Neural progenitor cell (in vitro differentiated cells): ENCODE measurements at regions not wholly inside any gene's neighbourhood (a gene's known extent, or its start where the extent isn't known, plus 50 kb on each side); places are given as distances from the start of the nearest gene placed in this dataset.

Source experiments
- EZH2 ChIP-seq: fragments of 200-600 bp; sonication (generic); IDR thresholded peaks from 2 replicates; pipeline ENCODE4 v1.6.1; 2017; ENCODE audit warnings: antibody characterized with exemption, mild to moderate bottlenecking, moderate library complexity
- TF ChIP-seq, protein P1 (sequence below): fragments of 200-600 bp; sonication (generic); IDR thresholded peaks from 2 replicates; pipeline ENCODE4 v1.5.1; 2017; ENCODE audit warnings: antibody characterized with exemption, mild to moderate bottlenecking

- TF ChIP-seq, protein P1, sequence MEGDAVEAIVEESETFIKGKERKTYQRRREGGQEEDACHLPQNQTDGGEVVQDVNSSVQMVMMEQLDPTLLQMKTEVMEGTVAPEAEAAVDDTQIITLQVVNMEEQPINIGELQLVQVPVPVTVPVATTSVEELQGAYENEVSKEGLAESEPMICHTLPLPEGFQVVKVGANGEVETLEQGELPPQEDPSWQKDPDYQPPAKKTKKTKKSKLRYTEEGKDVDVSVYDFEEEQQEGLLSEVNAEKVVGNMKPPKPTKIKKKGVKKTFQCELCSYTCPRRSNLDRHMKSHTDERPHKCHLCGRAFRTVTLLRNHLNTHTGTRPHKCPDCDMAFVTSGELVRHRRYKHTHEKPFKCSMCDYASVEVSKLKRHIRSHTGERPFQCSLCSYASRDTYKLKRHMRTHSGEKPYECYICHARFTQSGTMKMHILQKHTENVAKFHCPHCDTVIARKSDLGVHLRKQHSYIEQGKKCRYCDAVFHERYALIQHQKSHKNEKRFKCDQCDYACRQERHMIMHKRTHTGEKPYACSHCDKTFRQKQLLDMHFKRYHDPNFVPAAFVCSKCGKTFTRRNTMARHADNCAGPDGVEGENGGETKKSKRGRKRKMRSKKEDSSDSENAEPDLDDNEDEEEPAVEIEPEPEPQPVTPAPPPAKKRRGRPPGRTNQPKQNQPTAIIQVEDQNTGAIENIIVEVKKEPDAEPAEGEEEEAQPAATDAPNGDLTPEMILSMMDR = no peak
- no peak for TF ChIP-seq EZH2
These were observed 102.9 kb upstream of the TNIP3 start for GRCh38 chr4:121266982-121267381.
